Right lobe of liver (tissue), 4 donors: ENCODE measurements at regions not wholly inside any gene's neighbourhood (a gene's known extent, or its start where the extent isn't known, plus 50 kb on each side); places are given as distances from the start of the nearest gene placed in this dataset.

Experiments
- CTCF ChIP-seq, 4 donors: fragments of 200-600 bp in 3 of 4; fragments of 450-650 bp in 1 of 4; IDR thresholded peaks; one replicate each; pipeline versions ENCODE4 v1.5.1 to v1.8.0; 2016 to 2022; ENCODE audit warnings: antibody characterized with exemption in 4 of 4, mild to moderate bottlenecking in 2 of 4
- POLR2A ChIP-seq: fragments of 450-650 bp; IDR thresholded peaks from one replicate; pipeline ENCODE4 v1.6.1; 2017; ENCODE audit warnings: antibody characterized with exemption, mild to moderate bottlenecking
- donor health status: DM: no; HTN: no; CAD: no.
- donor health status: DM: no; HTN: no; CAD: no.
- donor health status: DM: no; HTN: yes; CAD: no.

GRCh38 chr4:30553706-30554105 lies 166.5 kb upstream of the PCDH7 start:
- no peak for TF ChIP-seq CTCF (IDR thresholded peaks at IDR 0.05)
- no peak for TF ChIP-seq POLR2A
